ENCODE measurements at regions not wholly inside any gene's neighbourhood (a gene's known extent, or its start where the extent isn't known, plus 50 kb on each side); places are given as distances from the start of the nearest gene placed in this dataset.

GRCh38 chr9:118360036-118360435 is 655.8 kb downstream of the TLR4 start:
- no peak for FAIRE-seq
- dilution Hi-C loops (cut with MboI; ENCODE audit: extremely low pct_ligation_motif_present, low sequenced_read_pairs): no loop called here

GRCh38 chr9:118362123-118362522 is 657.9 kb downstream of the TLR4 start:
- FAIRE-seq: no peak
- no peak for DNase-seq (ENCODE audit: low read depth, low spot score)
- dilution Hi-C loops (cut with MboI; ENCODE audit: extremely low pct_ligation_motif_present, low sequenced_read_pairs): no loop called here

More at GRCh38 chr9:118360036-118360435, 655.8 kb downstream of the TLR4 start:
- no peak for TF ChIP-seq CTCF (optimal IDR thresholded peaks at IDR 0.05 in 1 of 3, IDR thresholded peaks at IDR 0.05 in 1 of 3, conservative IDR thresholded peaks at IDR 0.05 in 1 of 3; ENCODE audit: extremely low read depth in 1 of 3, insufficient read depth in 2 of 3, low read length in 3 of 3)
- TF ChIP-seq EZH2 (IDR thresholded peaks at IDR 0.05; ENCODE audit: low read length): no peak
- no peak overlapping the region for H3K9ac ChIP-seq (ENCODE audit: control insufficient read depth, extremely low read depth, insufficient read depth, low read length)
- H2AFZ ChIP-seq (ENCODE audit: control insufficient read depth, low read length): no peak overlapping the region
- H3K4me1 ChIP-seq (ENCODE audit: control insufficient read depth, extremely low read depth, insufficient read depth, low read length): no peaks in the 10 kb centered on the region
- no peak overlapping the region for H3K27ac ChIP-seq (ENCODE audit: control insufficient read depth, insufficient read depth, low read length)
- H3K36me3 ChIP-seq (ENCODE audit: control insufficient read depth in 2 of 2, extremely low read depth in 1 of 2, insufficient read depth in 2 of 2, low read length in 2 of 2): no peaks in the 10 kb centered on the region
- H4K20me1 ChIP-seq (ENCODE audit: control insufficient read depth, extremely low read depth, insufficient read depth, low read length): no peaks in the 10 kb centered on the region
- no peaks in the 10 kb centered on the region for H3K27me3 ChIP-seq (ENCODE audit: control insufficient read depth, extremely low read depth, insufficient read depth, low read length)
- DNase-seq (ENCODE audit: low read depth, low spot score): no peak
- no peak overlapping the region for H3K4me3 ChIP-seq (ENCODE audit: control insufficient read depth in 2 of 3, extremely low read depth in 1 of 3, insufficient read depth in 2 of 3, low read depth in 1 of 3, low read length in 3 of 3)
- no peaks in the 10 kb centered on the region for H3K9me1 ChIP-seq (ENCODE audit: control insufficient read depth, extremely low read depth, insufficient read depth, low read length)
- no peak overlapping the region for H3K4me2 ChIP-seq (ENCODE audit: control insufficient read depth, extremely low read depth, insufficient read depth, low read depth, low read length)
- H3K79me2 ChIP-seq (ENCODE audit: control insufficient read depth, insufficient read depth, low read length): no peaks in the 10 kb centered on the region
- no peaks in the 10 kb centered on the region for H3K9me3 ChIP-seq (ENCODE audit: control insufficient read depth, low read depth, low read length)

More at GRCh38 chr9:118362123-118362522, 657.9 kb downstream of the TLR4 start:
- Histone ChIP-seq H3K79me2 (ENCODE audit: control insufficient read depth, insufficient read depth, low read length) (no peaks in the 10 kb centered on the region), H3K9me3 (ENCODE audit: control insufficient read depth, low read depth, low read length) (no peaks in the 10 kb centered on the region), H4K20me1 (ENCODE audit: control insufficient read depth, extremely low read depth, insufficient read depth, low read length) (no peaks in the 10 kb centered on the region), H3K9ac (ENCODE audit: control insufficient read depth, extremely low read depth, insufficient read depth, low read length) (no peak overlapping the region), H3K4me1 (ENCODE audit: control insufficient read depth, extremely low read depth, insufficient read depth, low read length) (no peaks in the 10 kb centered on the region), H2AFZ (ENCODE audit: control insufficient read depth, low read length) (no peak overlapping the region), H3K4me3 (ENCODE audit: control insufficient read depth in 2 of 3, extremely low read depth in 1 of 3, insufficient read depth in 2 of 3, low read depth in 1 of 3, low read length in 3 of 3) (no peak overlapping the region), H3K27ac (ENCODE audit: control insufficient read depth, insufficient read depth, low read length) (no peak overlapping the region), H3K9me1 (ENCODE audit: control insufficient read depth, extremely low read depth, insufficient read depth, low read length) (no peaks in the 10 kb centered on the region), H3K4me2 (ENCODE audit: control insufficient read depth, extremely low read depth, insufficient read depth, low read depth, low read length) (no peak overlapping the region), H3K27me3 (ENCODE audit: control insufficient read depth, extremely low read depth, insufficient read depth, low read length) (no peaks in the 10 kb centered on the region), H3K36me3 (ENCODE audit: control insufficient read depth in 2 of 2, extremely low read depth in 1 of 2, insufficient read depth in 2 of 2, low read length in 2 of 2) (no peaks in the 10 kb centered on the region)
- no peak for TF ChIP-seq EZH2 (IDR thresholded peaks at IDR 0.05; ENCODE audit: low read length)
- no peak for TF ChIP-seq CTCF (optimal IDR thresholded peaks at IDR 0.05 in 1 of 3, IDR thresholded peaks at IDR 0.05 in 1 of 3, conservative IDR thresholded peaks at IDR 0.05 in 1 of 3; ENCODE audit: extremely low read depth in 1 of 3, insufficient read depth in 2 of 3, low read length in 3 of 3)
